Heart left ventricle (tissue), 16 donors: ENCODE measurements at regions not wholly inside any gene's neighbourhood (a gene's known extent, or its start where the extent isn't known, plus 50 kb on each side); places are given as distances from the start of the nearest gene placed in this dataset.

ENCODE experiments used
- ATAC-seq, 4 donors: fragments of 200-7000 bp; cut with Tn5 transposase; one replicate each; pipeline ENCODE4 v1.9.1; 2020 to 2022; ENCODE audit warnings: moderate library complexity in 4 of 4, mild to moderate bottlenecking in 3 of 4, moderate number of reproducible peaks in 1 of 4
- DNase-seq, 5 donors: peaks; one replicate each; pipeline ENCODE4 v3.0.0-alpha.2; 2020
- H3K27ac ChIP-seq, 12 donors: fragments of 200-600 bp; sonication (generic) in 4 of 12; one replicate each; pipeline versions ENCODE4 v1.5.0 to v1.8.0; 2016 to 2022; ENCODE audit warnings: mild to moderate bottlenecking in 2 of 12
- H3K27me3 ChIP-seq, 9 donors: fragments of 200-600 bp; sonication (generic) in 2 of 9; one replicate each; pipeline versions ENCODE4 v1.5.1 to v1.8.0; 2016 to 2022; ENCODE audit warnings: mild to moderate bottlenecking in 3 of 9
- H3K36me3 ChIP-seq, 9 donors: fragments of 200-600 bp; sonication (generic) in 2 of 9; one replicate each; pipeline versions ENCODE4 v1.5.0 to v1.8.0; 2018 to 2022; ENCODE audit warnings: mild to moderate bottlenecking in 2 of 9
- H3K4me1 ChIP-seq, 12 donors: fragments of 200-600 bp; sonication (generic) in 4 of 12; one replicate each; pipeline versions ENCODE4 v1.5.0 to v1.8.0; 2016 to 2022; ENCODE audit warnings: mild to moderate bottlenecking in 3 of 12
- H3K4me3 ChIP-seq, 12 donors: fragments of 200-600 bp; sonication (generic) in 4 of 12; one replicate each; pipeline versions ENCODE4 v1.5.0 to v1.8.0; 2017 to 2022; ENCODE audit warnings: mild to moderate bottlenecking in 9 of 12, moderate library complexity in 4 of 12
- H3K9me3 ChIP-seq, 12 donors: fragments of 200-600 bp; sonication (generic) in 4 of 12; one replicate each; pipeline versions ENCODE4 v1.5.0 to v1.8.0; 2016 to 2022; ENCODE audit warnings: mild to moderate bottlenecking in 1 of 12
- POLR2A ChIP-seq, 2 donors: fragments of 450-650 bp; IDR thresholded peaks; one replicate each; pipeline ENCODE4 v1.6.1; 2017; ENCODE audit warnings: antibody characterized with exemption in 2 of 2, mild to moderate bottlenecking in 2 of 2, moderate library complexity in 2 of 2
- WGBS, 4 donors: extraction: QIAGEN DNeasy Blood & Tissue Kit in 2 of 4; methylation state at CpG; one replicate each; pipeline versions ENCODE4 v1.1.5 to v1.1.7; 2013 to 2018; 5-methylcytosine and 5-hydroxymethylcytosine counted together
- intact Hi-C, 10 donors: fragments of 100-400 bp; cut with DNase I; formaldehyde crosslinking; loops; one replicate each; pipeline versions ENCODE4 v1.11.1 to v1.14.2; 2022
- TF ChIP-seq, protein P1 (sequence below), 12 donors: fragments of 200-600 bp; sonication (generic) in 4 of 12; IDR thresholded peaks; one replicate each; pipeline versions ENCODE4 v1.5.0 to v1.8.0; 2018 to 2022; ENCODE audit warnings: antibody characterized with exemption in 12 of 12, mild to moderate bottlenecking in 5 of 12
- donor health status: ischemic (EF 13 %, LVEDD 7.1; RV severe dilation, severe dysfunction).
- donor health status: healthy with polysubstance abuse.
- donor health status: DM: no; HTN: yes; CAD: no.
- donor health status: DM: no; HTN: no; CAD: no.
- donor health status: ischemic (EF 25% LVEDD 6.9; RV normal size, moderate dysfunction).
- donor health status: ischemic (EF 25% LVEDD 5.7; RV mildly dilated, moderate dysfunction).
- donor health status: healthy.
- donor health status: DM: yes; HTN: yes; CAD: no.
- donor health status: ischemic (EF 35%, LVEDD 5.7; RV mildly dilated, moderate dysfunction).
- donor health status: nonischemic (EF 11% LVEDD 7.7; RV severe dilation, severe dysfunction).
- donor health status: DM: yes; HTN: yes; CAD: no.
- donor health status: PGD.
- donor health status: ischemic (EF 29% LVEDD 5.4; RV normal size, mild dysfunction).
- donor health status: nonischemic (EF 23%, LVEDD 6.1; RV moderate dilation, normal function).

DNA sequence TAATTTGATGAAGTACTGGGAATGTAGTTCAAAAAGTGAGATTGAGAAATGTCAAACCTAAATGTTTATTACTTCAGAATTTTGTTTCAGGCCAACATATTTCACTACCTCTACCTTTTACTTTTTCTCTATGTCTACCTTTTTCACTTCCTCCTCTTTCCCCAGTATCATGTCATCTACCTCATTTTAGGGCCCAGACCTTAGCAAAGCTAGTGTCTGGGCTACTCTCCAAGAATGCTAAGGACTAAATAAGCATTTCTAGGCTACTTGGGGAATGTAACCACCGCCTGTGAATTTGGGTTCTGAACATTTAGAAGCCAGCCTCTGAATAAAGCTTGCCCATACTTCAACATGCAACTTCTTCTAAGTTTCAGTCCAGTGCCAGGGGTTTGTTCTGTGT, 330.4 kb downstream of the SLC4A3 start:
- Histone ChIP-seq H3K36me3 (no peaks in the 10 kb centered on the region), H3K4me3 (no peak overlapping the region), H3K27ac (no peak overlapping the region), H3K9me3 (peaks cover 0 to 20% (median 6%) of the 10 kb centered on the region in 12 donors), H3K4me1 (no peaks in the 10 kb centered on the region), H3K27me3 (no peaks in the 10 kb centered on the region)
- intact Hi-C loops, result no loop called here
- ATAC-seq (no peak), DNase-seq (no peak)
- WGBS, 4 donors, result 0 to 75% (median 46%) methylated on average over 1 of the region's 1 CpG
- TF ChIP-seq POLR2A (IDR thresholded peaks at IDR 0.05), result no peak
- TF ChIP-seq, protein P1, sequence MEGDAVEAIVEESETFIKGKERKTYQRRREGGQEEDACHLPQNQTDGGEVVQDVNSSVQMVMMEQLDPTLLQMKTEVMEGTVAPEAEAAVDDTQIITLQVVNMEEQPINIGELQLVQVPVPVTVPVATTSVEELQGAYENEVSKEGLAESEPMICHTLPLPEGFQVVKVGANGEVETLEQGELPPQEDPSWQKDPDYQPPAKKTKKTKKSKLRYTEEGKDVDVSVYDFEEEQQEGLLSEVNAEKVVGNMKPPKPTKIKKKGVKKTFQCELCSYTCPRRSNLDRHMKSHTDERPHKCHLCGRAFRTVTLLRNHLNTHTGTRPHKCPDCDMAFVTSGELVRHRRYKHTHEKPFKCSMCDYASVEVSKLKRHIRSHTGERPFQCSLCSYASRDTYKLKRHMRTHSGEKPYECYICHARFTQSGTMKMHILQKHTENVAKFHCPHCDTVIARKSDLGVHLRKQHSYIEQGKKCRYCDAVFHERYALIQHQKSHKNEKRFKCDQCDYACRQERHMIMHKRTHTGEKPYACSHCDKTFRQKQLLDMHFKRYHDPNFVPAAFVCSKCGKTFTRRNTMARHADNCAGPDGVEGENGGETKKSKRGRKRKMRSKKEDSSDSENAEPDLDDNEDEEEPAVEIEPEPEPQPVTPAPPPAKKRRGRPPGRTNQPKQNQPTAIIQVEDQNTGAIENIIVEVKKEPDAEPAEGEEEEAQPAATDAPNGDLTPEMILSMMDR (IDR thresholded peaks at IDR 0.05), result no peak

DNA sequence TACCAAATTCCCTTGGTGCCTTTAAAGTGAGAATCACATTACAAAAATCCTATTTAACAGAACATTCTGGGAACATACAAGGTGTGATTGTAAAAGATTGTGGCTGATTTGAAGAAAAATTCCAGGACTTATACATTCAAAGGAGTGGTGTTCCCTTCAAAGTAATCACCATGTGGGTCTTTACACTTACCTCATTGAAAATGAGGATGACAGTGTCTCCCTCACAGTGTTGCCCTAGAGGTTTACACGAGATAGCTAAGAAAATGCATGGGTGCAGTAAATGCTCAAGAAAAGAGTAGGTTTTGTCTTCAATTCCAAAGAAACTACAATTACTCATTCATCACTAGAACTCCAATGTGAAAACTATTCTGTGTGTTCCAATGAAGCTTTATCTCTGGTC, 331.5 kb downstream of the SLC4A3 start:
- 39 to 73% (median 60%) methylated on average over 1 of the region's 1 CpG for WGBS, 4 donors
- intact Hi-C loops, result no loop called here
- no peak for DNase-seq
- H3K36me3 ChIP-seq, result no peaks in the 10 kb centered on the region
- H3K27me3 ChIP-seq, result no peaks in the 10 kb centered on the region
- no peak overlapping the region for H3K27ac ChIP-seq
- no peak overlapping the region for H3K4me3 ChIP-seq
- TF ChIP-seq, protein P1 (IDR thresholded peaks at IDR 0.05), result no peak
- TF ChIP-seq POLR2A (IDR thresholded peaks at IDR 0.05), result no peak
- H3K9me3 ChIP-seq, result peaks cover 0 to 20% (median 6%) of the 10 kb centered on the region in 12 donors
- no peak for ATAC-seq
- no peaks in the 10 kb centered on the region for H3K4me1 ChIP-seq

DNA sequence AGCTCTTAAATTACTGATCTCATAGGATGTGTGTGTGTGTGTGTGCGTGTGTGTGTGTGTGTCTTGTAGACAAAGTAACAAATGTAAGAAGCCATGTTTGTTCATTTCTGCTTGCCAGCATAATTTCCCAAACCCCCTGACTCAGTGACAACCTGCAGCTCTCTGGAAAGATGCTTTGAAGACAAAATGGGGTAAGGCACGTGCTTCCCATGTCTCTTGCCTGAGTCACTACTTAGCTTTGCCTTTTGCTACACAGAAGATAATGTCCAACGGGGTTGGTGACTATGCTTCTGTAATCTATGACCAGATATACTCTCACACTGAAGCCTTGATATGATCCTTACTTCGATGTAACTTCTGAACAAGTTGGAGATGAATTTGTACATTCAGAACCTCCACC, 332.0 kb downstream of the SLC4A3 start:
- Histone ChIP-seq H3K4me3 (no peak overlapping the region), H3K9me3 (peaks cover 0 to 20% (median 6%) of the 10 kb centered on the region in 12 donors), H3K27me3 (no peaks in the 10 kb centered on the region), H3K36me3 (no peaks in the 10 kb centered on the region), H3K4me1 (no peaks in the 10 kb centered on the region), H3K27ac (no peak overlapping the region)
- ATAC-seq (no peak), DNase-seq (no peak)
- WGBS, 4 donors, result 55 to 70% (median 64%) methylated on average over 4 of the region's 4 CpGs
- TF ChIP-seq, protein P1 (IDR thresholded peaks at IDR 0.05), result no peak
- no peak for TF ChIP-seq POLR2A (IDR thresholded peaks at IDR 0.05)
- intact Hi-C loops, result no loop called here

DNA sequence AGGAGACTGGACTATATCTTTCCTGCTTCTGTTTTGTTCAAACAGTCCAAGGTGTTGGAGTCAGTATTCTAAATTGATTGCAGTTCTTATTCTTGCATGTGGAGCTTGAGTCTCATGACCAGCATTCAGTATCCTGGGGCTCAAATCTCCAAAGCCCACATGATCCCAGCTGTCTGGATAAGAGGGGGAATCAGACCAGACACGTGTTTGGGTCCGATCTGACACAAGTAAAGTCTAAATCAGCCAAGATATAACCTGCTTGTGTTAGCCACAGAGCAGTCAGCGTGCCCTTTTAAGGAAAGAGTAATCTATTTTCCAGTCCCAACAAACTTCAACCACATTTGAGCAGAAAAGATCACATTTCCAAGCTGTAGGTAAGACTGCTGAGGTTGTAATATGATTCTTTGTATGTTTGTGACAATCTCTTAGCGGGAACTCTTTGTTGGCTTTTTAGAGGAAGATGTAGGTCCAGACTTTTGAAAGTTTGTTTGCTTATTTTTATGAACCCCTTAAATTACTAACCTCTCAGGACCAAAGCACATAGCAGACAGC, 334.6 kb downstream of the SLC4A3 start:
- no peak for TF ChIP-seq POLR2A (IDR thresholded peaks at IDR 0.05)
- TF ChIP-seq, protein P1 (IDR thresholded peaks at IDR 0.05), result no peak
- no peaks in the 10 kb centered on the region for H3K4me1 ChIP-seq
- H3K4me3 ChIP-seq, result no peak overlapping the region
- H3K9me3 ChIP-seq, result peaks cover 0 to 6% (median under 1%) of the 10 kb centered on the region in 12 donors
- DNase-seq (no peak), ATAC-seq (no peak)
- intact Hi-C loops, result no loop called here
- no peak overlapping the region for H3K27ac ChIP-seq
- no peaks in the 10 kb centered on the region for H3K27me3 ChIP-seq
- no peaks in the 10 kb centered on the region for H3K36me3 ChIP-seq
- WGBS, 4 donors, result 65 to 80% (median 67%) methylated on average over 4 of the region's 4 CpGs
